Naive thymus-derived CD4-positive, alpha-beta T cell (primary cell): ENCODE measurements at regions not wholly inside any gene's neighbourhood (a gene's known extent, or its start where the extent isn't known, plus 50 kb on each side); places are given as distances from the start of the nearest gene placed in this dataset.

Experiments
- ATAC-seq: fragments of 150-1000 bp; cut with Tn5 transposase; 2 replicates; pipeline ENCODE4 v1.10.0; 2021; ENCODE audit warnings: mild to moderate bottlenecking, moderate library complexity
- CTCF ChIA-PET: fragments of 350-600 bp; sonication (Branson Sonifier 250); formaldehyde crosslinking; loops from one replicate; lab custom pipeline; 2021; ENCODE audit warnings: antibody characterized with exemption; lab: Charles Lee
- POLR2A ChIA-PET: fragments of 350-600 bp; sonication (Branson Sonifier 250); formaldehyde crosslinking; loops from one replicate; lab custom pipeline; 2021; ENCODE audit warnings: antibody characterized with exemption, inconsistent platforms; lab: Charles Lee
- DNase-seq, 9 donors: peaks; one replicate each; pipeline versions ENCODE4 v3.0.0 to v3.0.0-alpha.2; 2020 to 2022; ENCODE audit warnings: mixed read lengths in 1 of 9
- H3K27ac ChIP-seq: one replicate; pipeline ENCODE4 v1.7.0; 2013; ENCODE audit warnings: mild to moderate bottlenecking, low read depth, low read length, moderate library complexity
- H3K27me3 ChIP-seq, 2 donors: one replicate each; pipeline ENCODE4 v1.7.0; 2013; ENCODE audit warnings: low read length in 2 of 2, mild to moderate bottlenecking in 2 of 2, moderate library complexity in 2 of 2; ENCODE audit not compliant: control insufficient read depth in 2 of 2, insufficient read depth in 2 of 2
- H3K36me3 ChIP-seq, 3 experiments: 1 replicate in 2 of 3; 2 replicates in 1 of 3; pipeline ENCODE4 v1.7.0; 2013; ENCODE audit warnings: low read length in 3 of 3, mild to moderate bottlenecking in 3 of 3, moderate library complexity in 1 of 3; ENCODE audit not compliant: insufficient read depth in 3 of 3, control insufficient read depth in 2 of 3
- H3K4me1 ChIP-seq, 2 donors: one replicate each; pipeline ENCODE4 v1.7.0; 2013; ENCODE audit warnings: low read length in 2 of 2, mild to moderate bottlenecking in 2 of 2, moderate library complexity in 1 of 2; ENCODE audit not compliant: control insufficient read depth in 2 of 2, insufficient read depth in 2 of 2
- H3K4me3 ChIP-seq: 2 replicates; pipeline ENCODE4 v1.7.0; 2013; ENCODE audit warnings: mild to moderate bottlenecking, low read length
- H3K9me3 ChIP-seq, 3 experiments: 1 replicate in 2 of 3; 2 replicates in 1 of 3; pipeline ENCODE4 v1.7.0; 2013; ENCODE audit warnings: low read length in 3 of 3; ENCODE audit not compliant: control insufficient read depth in 2 of 3
- H3K27ac Mint-ChIP-seq, 9 donors: one replicate each; pipeline ENCODE4 v1.8.0; 2020 to 2022; ENCODE audit warnings: mixed read lengths in 9 of 9, mild to moderate bottlenecking in 8 of 9, moderate library complexity in 5 of 9, inconsistent platforms in 2 of 9
- H3K27me3 Mint-ChIP-seq, 5 donors: one replicate each; pipeline ENCODE4 v1.8.0; 2021 to 2022; ENCODE audit warnings: mixed read lengths in 5 of 5, mild to moderate bottlenecking in 1 of 5
- H3K36me3 Mint-ChIP-seq, 5 donors: one replicate each; pipeline ENCODE4 v1.8.0; 2020 to 2022; ENCODE audit warnings: mixed read lengths in 5 of 5, mild to moderate bottlenecking in 3 of 5, inconsistent platforms in 1 of 5
- H3K4me1 Mint-ChIP-seq, 7 donors: one replicate each; pipeline ENCODE4 v1.8.0; 2020 to 2022; ENCODE audit warnings: mixed read lengths in 7 of 7, mild to moderate bottlenecking in 3 of 7, inconsistent platforms in 1 of 7
- H3K4me3 Mint-ChIP-seq, 10 donors: one replicate each; pipeline ENCODE4 v1.8.0; 2020 to 2022; ENCODE audit warnings: mild to moderate bottlenecking in 10 of 10, mixed read lengths in 10 of 10, moderate library complexity in 6 of 10, inconsistent platforms in 2 of 10
- H3K9me3 Mint-ChIP-seq, 11 donors: one replicate each; pipeline ENCODE4 v1.8.0; 2020 to 2022; ENCODE audit warnings: mixed read lengths in 11 of 11, mild to moderate bottlenecking in 4 of 11, inconsistent platforms in 1 of 11, moderate library complexity in 1 of 11
- intact Hi-C, 2 donors: fragments of 100-400 bp; cut with micrococcal nuclease; formaldehyde crosslinking; loops; one replicate each; pipeline ENCODE4 v1.15.1; 2023

DNA sequence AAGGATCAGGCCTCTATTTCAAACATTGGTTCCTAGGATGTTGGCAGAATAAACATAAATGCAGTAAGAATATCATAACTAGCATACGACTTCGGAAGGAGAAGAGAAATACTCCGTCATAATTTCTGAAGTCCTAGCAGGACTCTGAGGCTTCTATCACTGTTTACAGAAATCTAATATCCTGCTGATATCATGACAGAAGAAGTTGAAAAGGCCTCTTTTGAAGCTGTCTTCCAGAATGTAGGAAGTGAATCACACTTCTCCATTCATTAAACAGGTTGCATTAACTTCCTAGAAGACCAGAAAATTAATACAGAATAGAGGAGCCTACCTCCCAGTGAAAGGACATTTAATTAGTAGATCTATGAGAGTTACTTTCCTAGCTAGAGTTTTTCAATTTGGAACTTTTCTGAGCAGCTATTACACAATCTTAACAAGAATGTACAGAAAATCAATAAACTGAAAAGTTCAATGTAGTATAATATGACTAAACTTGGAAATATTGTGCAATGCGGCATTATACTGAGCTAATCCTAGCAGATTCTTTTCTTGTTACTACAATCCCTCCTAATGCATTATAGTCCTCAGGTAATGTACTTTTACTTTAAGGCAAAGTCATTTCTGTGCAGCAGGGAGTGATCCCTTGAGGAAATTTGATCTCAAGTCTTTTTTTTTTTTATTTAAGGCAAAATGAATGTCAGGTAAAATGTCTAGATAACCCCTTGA is 622.6 kb upstream of the CELF2 start:
- Histone ChIP-seq H3K9me3 (no peaks in the 10 kb centered on the region), H3K4me1 (no peaks in the 10 kb centered on the region), H3K36me3 (no peaks in the 10 kb centered on the region), H3K4me3 (no peak overlapping the region), H3K27me3 (no peaks in the 10 kb centered on the region), H3K27ac (no peak overlapping the region)
- Mint-ChIP-seq H3K27me3 (peaks cover 2 to 29% (median 15%) of the 10 kb centered on the region in 5 donors), H3K9me3 (peaks cover 0 to 4% (median 0%) of the 10 kb centered on the region in 11 donors), H3K27ac (no peak overlapping the region), H3K36me3 (peaks cover 0 to 4% (median 0%) of the 10 kb centered on the region in 5 donors), H3K4me1 (no peaks in the 10 kb centered on the region), H3K4me3 (no peak overlapping the region)
- intact Hi-C loops = loop anchor here in 1 of 2 donors (10.0 kb wide), 1 partner anchor 880 kb away; no protein-coding TSS in a partner anchor
- ChIA-PET CTCF (no interaction called here), POLR2A (no interaction called here)
- DNase-seq = no peak
- ATAC-seq = no peak

GRCh38 chr10:10396601-10397000 is 621.1 kb upstream of the CELF2 start:
- H3K36me3 ChIP-seq = no peaks in the 10 kb centered on the region
- intact Hi-C loops = loop anchor here in 1 of 2 donors (10.0 kb wide), 1 partner anchor 878 kb away; no protein-coding TSS in a partner anchor
- no peaks in the 10 kb centered on the region for H3K4me1 Mint-ChIP-seq
- H3K4me3 Mint-ChIP-seq = no peak overlapping the region
- peaks cover 2 to 21% (median 10%) of the 10 kb centered on the region in 5 donors for H3K27me3 Mint-ChIP-seq
- H3K27me3 ChIP-seq = no peaks in the 10 kb centered on the region
- H3K4me1 ChIP-seq = no peaks in the 10 kb centered on the region
- no peak overlapping the region for H3K27ac ChIP-seq
- peaks cover 0 to 4% (median 0%) of the 10 kb centered on the region in 5 donors for H3K36me3 Mint-ChIP-seq
- no peak for ATAC-seq
- ChIA-PET POLR2A (no interaction called here), CTCF (no interaction called here)
- no peak for DNase-seq
- H3K9me3 ChIP-seq = no peaks in the 10 kb centered on the region
- no peak overlapping the region for H3K4me3 ChIP-seq
- H3K27ac Mint-ChIP-seq = no peak overlapping the region
- H3K9me3 Mint-ChIP-seq = peaks cover 0 to 4% (median 0%) of the 10 kb centered on the region in 11 donors

DNA sequence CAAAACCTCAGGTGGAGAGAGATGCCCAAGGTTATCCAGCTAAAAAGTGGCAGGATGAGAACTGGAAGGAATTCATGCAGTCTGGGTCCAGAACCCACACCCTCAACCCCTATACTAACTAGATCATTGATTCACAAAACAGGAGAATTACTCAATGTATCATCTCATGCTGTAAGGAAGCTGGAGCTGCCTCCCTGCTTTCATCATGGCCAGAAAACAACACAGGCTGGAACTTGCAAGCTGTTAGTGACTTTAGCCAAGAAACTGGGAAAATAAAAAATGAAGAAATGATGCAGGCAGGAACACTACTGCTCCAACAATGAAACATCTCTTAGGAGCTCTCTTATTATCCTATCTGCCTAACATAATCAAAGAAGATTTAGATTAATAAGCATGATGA is 619.8 kb upstream of the CELF2 start:
- ATAC-seq = no peak

GRCh38 chr10:10403762-10404161 is 613.9 kb upstream of the CELF2 start:
- ATAC-seq (no peak), DNase-seq (no peak)
- no peak overlapping the region for H3K27ac ChIP-seq
- intact Hi-C loops = no loop called here
- Mint-ChIP-seq H3K27ac (no peak overlapping the region), H3K36me3 (peaks cover 0 to 4% (median 0%) of the 10 kb centered on the region in 5 donors), H3K27me3 (peaks cover 0 to 21% (median 4%) of the 10 kb centered on the region in 5 donors), H3K4me1 (no peaks in the 10 kb centered on the region), H3K4me3 (no peak overlapping the region), H3K9me3 (peaks cover 0 to 5% (median 0%) of the 10 kb centered on the region in 11 donors)
- ChIA-PET POLR2A (no interaction called here), CTCF (no interaction called here)
- no peak overlapping the region for H3K4me3 ChIP-seq
- no peaks in the 10 kb centered on the region for H3K27me3 ChIP-seq
- H3K36me3 ChIP-seq = no peaks in the 10 kb centered on the region
- H3K4me1 ChIP-seq = no peaks in the 10 kb centered on the region
- no peaks in the 10 kb centered on the region for H3K9me3 ChIP-seq

More for the DNA sequence above, 619.8 kb upstream of the CELF2 start:
- no peaks in the 10 kb centered on the region for H3K9me3 ChIP-seq
- intact Hi-C loops = loop anchor here in 1 of 2 donors (10.0 kb wide), 1 partner anchor 877 kb away; no protein-coding TSS in a partner anchor
- Mint-ChIP-seq H3K27me3 (peaks cover 2 to 15% (median 7%) of the 10 kb centered on the region in 5 donors), H3K27ac (no peak overlapping the region), H3K9me3 (peaks cover 0 to 4% (median 0%) of the 10 kb centered on the region in 11 donors), H3K4me1 (no peaks in the 10 kb centered on the region), H3K4me3 (no peak overlapping the region), H3K36me3 (peaks cover 0 to 4% (median 0%) of the 10 kb centered on the region in 5 donors)
- no peaks in the 10 kb centered on the region for H3K4me1 ChIP-seq
- POLR2A ChIA-PET = no interaction called here
- no peak for DNase-seq
- H3K27ac ChIP-seq = no peak overlapping the region
- H3K4me3 ChIP-seq = no peak overlapping the region
- CTCF ChIA-PET = no interaction called here
- no peaks in the 10 kb centered on the region for H3K27me3 ChIP-seq
- H3K36me3 ChIP-seq = no peaks in the 10 kb centered on the region

- Mint-ChIP-seq H3K27ac (peak overlapping the region in 4 of 9 donors; percentile 5 to 55 (median 29)), H3K27me3 (no peaks in the 10 kb centered on the region), H3K9me3 (peaks cover 0 to 5% (median 0%) of the 10 kb centered on the region in 11 donors), H3K4me1 (peaks cover 14 to 28% (median 22%) of the 10 kb centered on the region in 7 donors), H3K4me3 (no peak overlapping the region), H3K36me3 (no peaks in the 10 kb centered on the region)
- DNase-seq (no peak), ATAC-seq (no peak)
- peaks cover 0 to 7% of the 10 kb centered on the region in 2 donors for H3K4me1 ChIP-seq
- no peak overlapping the region for H3K4me3 ChIP-seq
- H3K27me3 ChIP-seq = no peaks in the 10 kb centered on the region
- no peaks in the 10 kb centered on the region for H3K9me3 ChIP-seq
- no peaks in the 10 kb centered on the region for H3K36me3 ChIP-seq
- no peak overlapping the region for H3K27ac ChIP-seq
- intact Hi-C loops = no loop called here
- POLR2A ChIA-PET = no interaction called here
- CTCF ChIA-PET = no interaction called here
Measured at GRCh38 chr10:10417671-10418070, 600.0 kb upstream of the CELF2 start.

DNA sequence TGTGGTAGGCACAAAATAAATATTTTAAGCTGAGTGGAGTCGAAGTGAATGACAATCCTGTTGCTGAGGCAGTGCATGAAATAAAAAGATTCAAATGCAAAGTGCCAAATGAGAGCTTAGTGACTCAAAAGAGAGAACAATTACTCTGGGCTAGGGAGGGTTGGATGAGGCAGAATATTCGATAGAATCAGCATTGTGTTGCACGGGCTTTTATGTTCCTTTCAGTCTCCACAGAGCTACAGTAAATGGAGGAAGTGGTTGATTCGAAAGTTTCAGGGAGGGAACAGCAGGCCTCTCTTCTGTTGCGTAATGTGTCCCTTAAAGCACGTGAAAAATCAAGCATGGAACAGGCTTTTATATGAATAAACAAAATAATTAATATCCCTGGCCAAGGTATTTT is 599.3 kb upstream of the CELF2 start:
- Histone ChIP-seq H3K9me3 (no peaks in the 10 kb centered on the region), H3K27ac (no peak overlapping the region), H3K4me3 (no peak overlapping the region), H3K27me3 (no peaks in the 10 kb centered on the region), H3K4me1 (peaks cover 0 to 7% of the 10 kb centered on the region in 2 donors), H3K36me3 (no peaks in the 10 kb centered on the region)
- Mint-ChIP-seq H3K9me3 (peaks cover 0 to 5% (median 0%) of the 10 kb centered on the region in 11 donors), H3K36me3 (no peaks in the 10 kb centered on the region), H3K4me1 (peaks cover 14 to 28% (median 22%) of the 10 kb centered on the region in 7 donors), H3K27me3 (peaks cover 0 to 4% (median 0%) of the 10 kb centered on the region in 5 donors), H3K4me3 (peak overlapping the region in 6 of 10 donors; percentile 1 to 53 (median 15)), H3K27ac (peak overlapping the region in 8 of 9 donors; percentile 3 to 55 (median 12))
- peak in 4 of 9 donors; percentile 2 to 9 (median 3) for DNase-seq
- POLR2A ChIA-PET = no interaction called here
- ATAC-seq = peak; percentile 69
- CTCF ChIA-PET = no interaction called here
- intact Hi-C loops = no loop called here
